CD4-positive, CD25-positive, alpha-beta regulatory T cell (primary cell): ENCODE measurements at regions not wholly inside any gene's neighbourhood (a gene's known extent, or its start where the extent isn't known, plus 50 kb on each side); places are given as distances from the start of the nearest gene placed in this dataset.

Experiments
- ATAC-seq, 2 donors: fragments of 150-1000 bp; cut with Tn5 transposase; one replicate each; pipeline ENCODE4 v1.10.0; 2021; ENCODE audit warnings: low read depth in 2 of 2, moderate number of reproducible peaks in 2 of 2, moderate library complexity in 1 of 2
- DNase-seq, 3 donors: peaks; one replicate each; pipeline versions ENCODE4 v3.0.0 to v3.0.0-alpha.2; 2012 to 2022; ENCODE audit warnings: mixed read lengths in 1 of 3
- H3K27ac ChIP-seq: one replicate; pipeline ENCODE4 v1.7.0; 2013; ENCODE audit warnings: mild to moderate bottlenecking, low read length; ENCODE audit not compliant: insufficient read depth, poor library complexity, severe bottlenecking
- H3K27me3 ChIP-seq: one replicate; pipeline ENCODE4 v1.7.0; 2013; ENCODE audit warnings: low read length; ENCODE audit not compliant: control insufficient read depth, insufficient read depth
- H3K36me3 ChIP-seq: one replicate; pipeline ENCODE4 v1.7.0; 2013; ENCODE audit warnings: mild to moderate bottlenecking, low read length, moderate library complexity; ENCODE audit not compliant: control insufficient read depth, insufficient read depth
- H3K4me1 ChIP-seq: 2 replicates; pipeline ENCODE4 v1.7.0; 2013; ENCODE audit warnings: mild to moderate bottlenecking, low read length; ENCODE audit not compliant: insufficient read depth, control insufficient read depth, poor library complexity, severe bottlenecking
- H3K4me3 ChIP-seq: one replicate; pipeline ENCODE4 v1.7.0; 2013; ENCODE audit warnings: low read depth, mild to moderate bottlenecking, low read length, moderate library complexity
- H3K9me3 ChIP-seq, 2 experiments: 1 replicate in 1 of 2; 2 replicates in 1 of 2; pipeline ENCODE4 v1.7.0; 2013; ENCODE audit warnings: low read length in 2 of 2, mild to moderate bottlenecking in 1 of 2, moderate library complexity in 1 of 2; ENCODE audit not compliant: control insufficient read depth in 2 of 2
- H3K27ac Mint-ChIP-seq, 3 donors: one replicate each; pipeline ENCODE4 v1.8.0; 2020 to 2022; ENCODE audit warnings: mild to moderate bottlenecking in 3 of 3, mixed read lengths in 3 of 3, moderate library complexity in 2 of 3
- H3K27me3 Mint-ChIP-seq: one replicate; pipeline ENCODE4 v1.8.0; 2022; ENCODE audit warnings: mild to moderate bottlenecking, mixed read lengths
- H3K36me3 Mint-ChIP-seq: one replicate; pipeline ENCODE4 v1.8.0; 2020; ENCODE audit warnings: mixed read lengths
- H3K4me1 Mint-ChIP-seq, 4 donors: one replicate each; pipeline ENCODE4 v1.8.0; 2020 to 2022; ENCODE audit warnings: mixed read lengths in 4 of 4, mild to moderate bottlenecking in 1 of 4
- H3K4me3 Mint-ChIP-seq, 4 donors: one replicate each; pipeline ENCODE4 v1.8.0; 2020 to 2022; ENCODE audit warnings: mild to moderate bottlenecking in 4 of 4, mixed read lengths in 4 of 4, moderate library complexity in 3 of 4
- H3K9me3 Mint-ChIP-seq, 7 donors: one replicate each; pipeline ENCODE4 v1.8.0; 2020 to 2022; ENCODE audit warnings: mixed read lengths in 7 of 7, mild to moderate bottlenecking in 3 of 7, moderate library complexity in 2 of 7

DNA sequence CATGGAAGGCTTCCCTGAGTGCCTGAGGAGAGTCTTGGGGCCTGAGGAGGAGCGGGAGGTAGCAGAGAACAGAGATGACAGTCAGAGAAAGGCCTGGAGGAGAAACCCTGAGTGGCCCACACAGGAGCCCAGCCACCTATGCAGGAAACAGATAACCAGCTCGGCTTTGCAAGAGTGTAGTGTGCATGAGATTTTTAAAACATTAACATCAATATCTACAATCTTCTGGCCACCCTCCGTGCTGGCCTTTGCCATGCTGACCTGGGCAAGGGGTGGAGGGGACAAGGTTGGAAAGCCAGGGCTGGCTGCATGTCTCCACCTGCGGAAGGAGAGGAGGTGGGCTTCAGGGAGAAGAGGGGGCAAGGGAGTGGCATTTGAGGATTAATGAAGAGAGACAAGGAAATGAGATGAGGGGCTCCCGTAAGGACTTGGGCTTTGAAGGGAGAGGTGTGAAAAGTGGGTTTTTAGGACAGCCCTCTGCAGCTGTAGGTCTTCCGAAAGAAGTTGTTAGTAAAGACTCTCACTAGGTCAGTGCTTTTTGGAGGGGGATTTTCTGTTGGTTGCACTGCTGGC is 59.3 kb upstream of the SDK1 start:
- no peaks in the 10 kb centered on the region for H3K36me3 Mint-ChIP-seq

DNA sequence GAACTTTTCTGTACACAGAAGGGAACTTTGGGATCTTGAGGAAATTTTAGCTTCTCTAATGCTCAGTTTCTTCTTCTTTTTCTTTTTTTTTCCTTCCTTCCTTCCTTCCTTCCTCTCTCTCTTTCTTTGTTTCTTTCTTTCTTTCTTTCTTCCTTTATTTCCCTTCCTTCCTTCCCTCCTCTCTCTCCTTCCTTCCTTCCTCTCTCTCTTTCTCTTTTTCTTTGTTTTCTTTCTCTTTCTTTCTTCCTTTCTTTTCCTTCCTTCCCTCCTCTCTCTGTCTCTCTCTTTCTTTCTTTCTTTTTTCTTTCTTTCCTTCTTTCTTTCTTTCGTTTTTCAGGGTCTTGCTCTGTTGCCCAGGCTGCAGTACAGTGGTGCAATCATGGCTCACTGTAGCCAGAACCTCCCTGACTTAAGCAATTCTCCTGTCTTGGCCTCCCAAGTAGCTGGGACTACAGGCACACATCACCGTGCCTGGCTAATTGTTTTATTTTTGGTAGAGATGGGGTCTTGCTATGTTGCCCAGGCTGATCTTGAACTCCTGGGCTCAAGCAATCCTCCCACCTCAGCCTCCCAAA is 58.6 kb upstream of the SDK1 start:
- ATAC-seq: no peak
- no peaks in the 10 kb centered on the region for H3K4me1 ChIP-seq
- Mint-ChIP-seq H3K27me3 (peaks cover 25% of the 10 kb centered on the region), H3K9me3 (peaks cover 0 to 12% (median 3%) of the 10 kb centered on the region in 7 donors), H3K36me3 (no peaks in the 10 kb centered on the region), H3K27ac (no peak overlapping the region), H3K4me1 (no peaks in the 10 kb centered on the region), H3K4me3 (peak overlapping the region in 1 of 4 donors; percentile 40)
- no peaks in the 10 kb centered on the region for H3K36me3 ChIP-seq
- no peaks in the 10 kb centered on the region for H3K27me3 ChIP-seq
- no peak for DNase-seq
- peaks cover 0 to 4% of the 10 kb centered on the region in 2 experiments for H3K9me3 ChIP-seq
- H3K27ac ChIP-seq: no peak overlapping the region
- no peak overlapping the region for H3K4me3 ChIP-seq

More for the DNA sequence above, 59.3 kb upstream of the SDK1 start:
- H3K9me3 Mint-ChIP-seq: peaks cover 0 to 8% (median 3%) of the 10 kb centered on the region in 7 donors
- H3K27ac Mint-ChIP-seq: no peak overlapping the region
- H3K27me3 ChIP-seq: no peaks in the 10 kb centered on the region
- H3K27ac ChIP-seq: no peak overlapping the region
- no peaks in the 10 kb centered on the region for H3K4me1 Mint-ChIP-seq
- no peak for ATAC-seq
- H3K4me3 Mint-ChIP-seq: no peak overlapping the region
- peaks cover 23% of the 10 kb centered on the region for H3K27me3 Mint-ChIP-seq
- H3K4me1 ChIP-seq: no peaks in the 10 kb centered on the region
- H3K4me3 ChIP-seq: no peak overlapping the region
- no peaks in the 10 kb centered on the region for H3K36me3 ChIP-seq
- no peak for DNase-seq
- peaks cover 0 to 2% of the 10 kb centered on the region in 2 experiments for H3K9me3 ChIP-seq

DNA sequence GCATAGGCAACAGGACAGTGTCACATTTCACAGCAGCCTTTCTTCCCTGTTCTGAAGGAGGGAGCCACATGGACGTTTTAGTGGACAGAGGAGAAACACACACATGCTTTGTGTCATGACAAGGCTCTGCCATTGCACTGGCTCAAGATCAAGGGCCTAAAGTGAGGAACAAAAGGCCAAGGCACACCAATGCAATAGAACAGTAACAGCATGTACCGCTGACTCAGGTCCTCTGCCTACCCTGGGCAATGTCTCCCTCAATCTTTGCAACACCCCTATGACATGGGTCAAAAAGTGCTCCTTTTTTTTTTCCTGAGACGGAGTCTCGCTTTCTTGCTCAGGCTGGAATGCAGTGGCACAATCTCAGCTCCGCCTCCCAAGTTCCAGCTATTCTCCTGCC is 57.8 kb upstream of the SDK1 start:
- no peak overlapping the region for H3K4me3 ChIP-seq
- Mint-ChIP-seq H3K9me3 (peaks cover 0 to 8% (median 0%) of the 10 kb centered on the region in 7 donors), H3K4me3 (no peak overlapping the region), H3K27ac (peak overlapping the region in 1 of 3 donors; percentile 53), H3K36me3 (no peaks in the 10 kb centered on the region), H3K27me3 (peaks cover 25% of the 10 kb centered on the region), H3K4me1 (no peaks in the 10 kb centered on the region)
- no peaks in the 10 kb centered on the region for H3K27me3 ChIP-seq
- no peak for DNase-seq
- H3K9me3 ChIP-seq: peaks cover 0 to 4% of the 10 kb centered on the region in 2 experiments
- no peak for ATAC-seq
- no peaks in the 10 kb centered on the region for H3K36me3 ChIP-seq
- no peaks in the 10 kb centered on the region for H3K4me1 ChIP-seq
- H3K27ac ChIP-seq: no peak overlapping the region

DNA sequence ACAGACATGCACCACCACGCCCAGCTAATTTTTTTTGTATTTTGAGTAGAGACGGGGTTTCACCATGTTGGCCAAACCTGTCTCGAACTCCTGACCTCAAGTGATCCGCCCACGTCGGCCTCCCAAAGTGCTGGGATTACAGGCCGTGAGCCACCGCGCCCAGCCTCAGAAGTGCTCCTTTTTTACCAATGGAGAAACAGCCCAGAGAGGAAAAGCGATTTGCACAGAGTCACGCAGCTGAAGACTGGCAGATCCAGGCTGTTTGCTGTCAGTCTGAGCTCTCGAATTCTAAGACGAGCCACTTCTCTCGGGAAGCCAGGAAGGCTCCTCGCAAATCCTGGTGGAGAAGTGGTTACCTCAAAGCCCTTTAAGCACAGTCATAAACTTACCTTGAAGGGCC is 57.4 kb upstream of the SDK1 start:
- Histone ChIP-seq H3K36me3 (no peaks in the 10 kb centered on the region), H3K27me3 (no peaks in the 10 kb centered on the region), H3K4me3 (no peak overlapping the region), H3K4me1 (no peaks in the 10 kb centered on the region), H3K27ac (no peak overlapping the region), H3K9me3 (peaks cover 0 to 4% of the 10 kb centered on the region in 2 experiments)
- Mint-ChIP-seq H3K36me3 (no peaks in the 10 kb centered on the region), H3K4me3 (no peak overlapping the region), H3K27me3 (peaks cover 25% of the 10 kb centered on the region), H3K9me3 (peaks cover 0 to 8% (median 0%) of the 10 kb centered on the region in 7 donors), H3K27ac (peak overlapping the region in 1 of 3 donors; percentile 53), H3K4me1 (no peaks in the 10 kb centered on the region)
- no peak for ATAC-seq
- no peak for DNase-seq

DNA sequence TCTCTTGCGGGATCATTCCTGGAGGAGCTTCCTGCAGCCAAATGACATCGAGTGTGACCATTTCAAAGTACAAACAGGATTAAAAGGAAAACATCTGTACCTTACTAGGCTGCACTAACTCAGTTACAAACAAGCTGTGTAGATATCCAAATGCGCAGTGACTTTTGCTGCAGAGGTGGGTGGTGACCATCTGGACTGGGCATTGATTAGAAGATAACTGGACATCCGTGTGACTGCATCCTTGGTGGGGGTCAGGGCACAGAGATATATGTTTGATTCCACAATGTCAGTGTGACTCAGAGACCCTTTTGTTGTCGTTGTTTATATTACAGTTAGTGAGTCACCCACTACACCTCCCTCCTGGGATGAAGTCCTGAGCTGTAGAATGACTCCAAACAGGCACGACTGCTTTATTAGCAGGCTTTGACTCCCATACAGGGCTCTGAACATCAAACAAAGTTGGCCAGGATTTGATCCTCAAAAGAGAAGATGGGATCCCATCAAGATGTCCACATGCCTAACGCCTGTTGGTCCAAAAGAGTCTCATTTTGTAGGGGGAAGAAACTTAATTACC is 56.7 kb upstream of the SDK1 start:
- no peaks in the 10 kb centered on the region for H3K36me3 ChIP-seq
- H3K4me3 ChIP-seq: no peak overlapping the region
- Mint-ChIP-seq H3K27ac (no peak overlapping the region), H3K36me3 (no peaks in the 10 kb centered on the region), H3K27me3 (peaks cover 25% of the 10 kb centered on the region), H3K4me1 (no peaks in the 10 kb centered on the region), H3K9me3 (peaks cover 0 to 8% (median 0%) of the 10 kb centered on the region in 7 donors), H3K4me3 (no peak overlapping the region)
- DNase-seq (no peak), ATAC-seq (no peak)
- peaks cover 0 to 4% of the 10 kb centered on the region in 2 experiments for H3K9me3 ChIP-seq
- no peaks in the 10 kb centered on the region for H3K4me1 ChIP-seq
- no peak overlapping the region for H3K27ac ChIP-seq
- H3K27me3 ChIP-seq: no peaks in the 10 kb centered on the region

DNA sequence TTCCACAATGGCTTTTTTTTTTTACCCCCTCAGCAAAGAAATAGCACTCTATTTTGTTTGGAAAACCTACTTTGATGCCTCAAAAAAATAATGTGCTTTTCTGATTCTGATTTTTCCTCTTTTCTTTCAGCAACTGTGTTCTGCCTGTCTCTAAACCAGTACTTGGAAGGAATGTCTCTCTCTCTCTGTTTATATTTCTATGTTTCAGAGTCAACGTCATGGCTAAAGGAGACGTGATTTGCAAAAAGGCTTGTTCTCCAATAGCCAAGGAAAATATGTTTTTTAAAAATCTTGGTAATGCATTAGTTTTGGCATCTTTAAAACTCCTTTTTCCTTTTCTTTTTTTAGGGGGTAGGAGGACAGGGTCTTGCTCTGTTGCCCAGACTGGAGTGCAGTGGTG is 56.0 kb upstream of the SDK1 start:
- Histone ChIP-seq H3K27ac (no peak overlapping the region), H3K9me3 (peaks cover 0 to 4% of the 10 kb centered on the region in 2 experiments), H3K36me3 (no peaks in the 10 kb centered on the region), H3K4me1 (no peaks in the 10 kb centered on the region), H3K4me3 (no peak overlapping the region), H3K27me3 (no peaks in the 10 kb centered on the region)
- H3K27ac Mint-ChIP-seq: no peak overlapping the region
- DNase-seq (no peak), ATAC-seq (no peak)
- peaks cover 25% of the 10 kb centered on the region for H3K27me3 Mint-ChIP-seq
- peaks cover 0 to 8% (median 0%) of the 10 kb centered on the region in 7 donors for H3K9me3 Mint-ChIP-seq
- no peak overlapping the region for H3K4me3 Mint-ChIP-seq
- no peaks in the 10 kb centered on the region for H3K4me1 Mint-ChIP-seq
- H3K36me3 Mint-ChIP-seq: no peaks in the 10 kb centered on the region

DNA sequence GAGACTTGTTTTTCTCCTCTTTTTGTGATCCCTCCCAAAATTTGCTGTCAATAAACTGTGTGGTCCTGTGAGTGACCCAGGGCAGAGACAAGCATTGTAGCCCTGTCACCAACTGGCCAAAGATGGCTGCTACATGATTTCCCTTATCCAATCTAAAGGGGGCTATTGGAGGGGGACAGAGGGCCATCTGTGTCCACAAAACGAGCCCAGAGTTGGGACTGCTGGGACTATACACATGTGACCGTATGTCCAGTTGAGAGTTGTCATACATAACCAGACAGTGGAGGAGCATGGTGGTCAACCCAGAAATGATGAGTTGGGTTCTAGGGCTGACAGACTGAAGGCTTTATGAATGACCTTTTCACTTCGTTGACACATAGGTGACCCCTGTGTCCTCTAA is 55.3 kb upstream of the SDK1 start:
- no peaks in the 10 kb centered on the region for H3K4me1 Mint-ChIP-seq
- no peaks in the 10 kb centered on the region for H3K4me1 ChIP-seq

DNA sequence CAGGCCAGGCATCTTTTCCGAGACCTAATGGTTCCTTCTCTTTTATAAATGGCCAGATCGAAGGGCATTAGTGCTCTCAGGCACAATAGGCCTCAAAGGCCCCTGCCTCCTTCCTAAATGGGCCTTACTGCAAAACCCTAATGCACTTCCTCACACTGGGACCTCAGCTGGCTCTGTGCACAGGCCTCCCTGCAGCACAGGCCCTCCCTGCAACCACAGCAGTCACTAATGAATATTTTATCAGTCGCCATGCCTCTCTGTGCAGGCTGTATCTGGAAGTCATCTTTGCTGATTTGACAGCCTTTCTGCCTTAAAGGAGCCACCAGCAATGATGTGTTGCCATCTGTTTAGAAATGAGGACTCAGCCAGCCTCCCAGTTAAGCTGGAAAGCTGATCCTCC is 54.9 kb upstream of the SDK1 start:
- ATAC-seq: no peak
- no peaks in the 10 kb centered on the region for H3K36me3 Mint-ChIP-seq
- Histone ChIP-seq H3K4me1 (no peaks in the 10 kb centered on the region), H3K36me3 (no peaks in the 10 kb centered on the region), H3K4me3 (no peak overlapping the region), H3K27ac (no peak overlapping the region), H3K9me3 (peaks cover 0 to 4% of the 10 kb centered on the region in 2 experiments), H3K27me3 (no peaks in the 10 kb centered on the region)
- no peak overlapping the region for H3K4me3 Mint-ChIP-seq
- DNase-seq: no peak
- H3K9me3 Mint-ChIP-seq: peaks cover 0 to 8% (median 0%) of the 10 kb centered on the region in 7 donors
- H3K27ac Mint-ChIP-seq: no peak overlapping the region
- H3K27me3 Mint-ChIP-seq: peaks cover 25% of the 10 kb centered on the region
- no peaks in the 10 kb centered on the region for H3K4me1 Mint-ChIP-seq

More for the DNA sequence above, 55.3 kb upstream of the SDK1 start:
- H3K36me3 Mint-ChIP-seq: no peaks in the 10 kb centered on the region
- ATAC-seq (no peak), DNase-seq (no peak)
- H3K4me3 Mint-ChIP-seq: no peak overlapping the region
- H3K9me3 Mint-ChIP-seq: peaks cover 0 to 8% (median 0%) of the 10 kb centered on the region in 7 donors
- no peak overlapping the region for H3K27ac Mint-ChIP-seq
- Histone ChIP-seq H3K36me3 (no peaks in the 10 kb centered on the region), H3K27me3 (no peaks in the 10 kb centered on the region), H3K9me3 (peaks cover 0 to 4% of the 10 kb centered on the region in 2 experiments), H3K4me3 (no peak overlapping the region), H3K27ac (no peak overlapping the region)
- H3K27me3 Mint-ChIP-seq: peaks cover 25% of the 10 kb centered on the region
